ENCODE measurements at regions not wholly inside any gene's neighbourhood (a gene's known extent, or its start where the extent isn't known, plus 50 kb on each side); places are given as distances from the start of the nearest gene placed in this dataset.

DNA sequence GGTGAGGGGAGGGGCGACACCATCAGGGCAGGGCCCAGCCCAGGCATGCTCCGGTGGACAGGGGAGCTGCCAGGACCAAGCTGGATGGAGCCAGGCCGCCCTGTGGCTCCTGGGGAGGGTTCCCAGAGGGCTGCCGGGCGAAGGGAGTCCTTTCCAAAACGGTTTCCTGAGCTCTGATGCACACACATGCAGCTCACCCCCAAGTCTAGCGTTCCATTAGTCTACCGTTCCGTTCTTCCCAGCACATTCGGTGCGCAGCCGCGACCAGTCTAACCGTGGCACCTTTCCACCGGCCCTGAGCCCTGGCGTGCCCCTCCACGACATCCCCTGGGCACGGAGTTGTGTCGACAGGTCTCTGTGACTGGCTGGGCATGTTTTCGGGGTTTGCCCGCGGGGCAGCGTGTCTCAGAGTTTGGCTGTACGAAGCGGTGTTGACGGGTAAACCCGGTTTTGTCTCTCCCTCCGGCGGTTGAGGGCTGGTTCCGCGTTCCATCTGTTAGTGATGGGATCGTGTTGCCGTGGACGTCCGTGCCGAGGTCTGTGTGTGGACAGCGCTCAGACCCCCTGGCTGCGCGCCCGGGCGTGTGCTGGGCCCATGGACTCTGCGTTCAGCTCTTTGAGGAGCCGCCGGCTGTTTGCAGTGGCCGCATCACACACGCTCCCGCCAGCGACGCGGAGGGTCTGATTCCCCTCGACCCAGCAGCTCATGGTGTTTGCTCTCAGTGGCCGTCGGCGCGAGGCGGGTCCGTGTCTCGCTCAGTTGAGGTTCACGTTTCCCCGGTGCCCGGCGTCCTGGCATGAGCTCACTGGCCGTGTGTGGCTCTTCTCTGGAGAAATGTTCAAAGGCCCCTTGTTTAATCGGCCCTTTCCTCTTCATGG lies 121.2 kb downstream of the IGLL1 start (continued):
- TF ChIP-seq, protein P1, sequence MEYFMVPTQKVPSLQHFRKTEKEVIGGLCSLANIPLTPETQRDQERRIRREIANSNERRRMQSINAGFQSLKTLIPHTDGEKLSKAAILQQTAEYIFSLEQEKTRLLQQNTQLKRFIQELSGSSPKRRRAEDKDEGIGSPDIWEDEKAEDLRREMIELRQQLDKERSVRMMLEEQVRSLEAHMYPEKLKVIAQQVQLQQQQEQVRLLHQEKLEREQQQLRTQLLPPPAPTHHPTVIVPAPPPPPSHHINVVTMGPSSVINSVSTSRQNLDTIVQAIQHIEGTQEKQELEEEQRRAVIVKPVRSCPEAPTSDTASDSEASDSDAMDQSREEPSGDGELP (CRISPR knock-in tag; IDR thresholded peaks at IDR 0.05; ENCODE audit: borderline replicate concordance), result no peak
- TF ChIP-seq GATAD2A (IDR thresholded peaks at IDR 0.05), result no peak

DNA sequence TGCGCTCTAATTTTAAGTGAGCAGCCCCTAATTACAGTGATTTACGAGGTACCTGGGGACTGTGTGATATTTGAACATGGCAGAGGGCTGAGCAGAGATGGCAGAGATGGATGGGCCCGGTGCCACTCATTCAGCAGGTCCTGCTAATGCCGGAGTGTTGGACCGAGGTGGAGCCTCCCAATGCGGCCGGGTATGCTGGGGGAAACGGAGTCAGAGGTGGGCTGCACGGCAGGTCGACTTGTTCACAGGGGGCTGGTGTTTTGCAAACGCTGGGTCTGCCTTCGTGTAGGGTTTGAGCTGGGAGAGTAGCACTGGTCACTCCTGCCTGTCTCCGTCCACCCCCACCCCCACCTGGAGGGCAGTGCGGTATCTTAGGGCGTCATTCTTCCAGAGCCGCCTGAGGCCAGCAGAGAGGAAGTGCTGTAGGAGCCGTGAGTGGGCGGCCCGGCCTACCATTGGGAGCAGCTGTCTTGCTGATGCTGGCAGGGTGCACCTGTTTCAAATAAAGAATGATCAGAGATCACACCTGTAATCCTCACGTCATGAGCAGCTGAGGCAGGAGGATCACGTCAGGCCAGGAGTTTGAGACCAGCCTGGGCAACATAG lies 122.6 kb downstream of the IGLL1 start:
- BruUV-seq (replicated peaks), result no TSS peak
- intact Hi-C loops (cut with micrococcal nuclease), result no loop called here
- H3K27me3 ChIP-seq (ENCODE audit: control insufficient read depth in 2 of 2, insufficient read depth in 2 of 2, low read length in 2 of 2), result no peaks in the 10 kb centered on the region; a peak in 1 of 5 replicates
- H3K9me3 ChIP-seq (replicated peaks; ENCODE audit: control insufficient read depth, insufficient read depth, low read depth, low read length), result no peaks in the 10 kb centered on the region
- no peak overlapping the region for H3K4me3 ChIP-seq
- POLR2A ChIA-PET, result no interaction called here
- no peaks in the 10 kb centered on the region for H3K9me1 ChIP-seq (ENCODE audit: control insufficient read depth, insufficient read depth, low read length)
- no peak overlapping the region for H3K4me2 ChIP-seq (ENCODE audit: insufficient read depth, low read length)
- no peak for FAIRE-seq
- no peaks in the 10 kb centered on the region for H4K20me1 ChIP-seq (replicated peaks; ENCODE audit: control insufficient read depth, insufficient read depth, low read length)
- in situ Hi-C loops (cut with MboI), result no loop called here
- H2AFZ ChIP-seq (ENCODE audit: low read depth, low read length), result peak overlapping the region; percentile 39; the same call in 1 of the 2 replicates
- peak; percentile 11 to 29 (median 20) for DNase-seq (ENCODE audit: extremely low read depth in 1 of 4, low spot score in 3 of 4)
- H3K9ac ChIP-seq (ENCODE audit: insufficient read depth in 1 of 2, low read depth in 2 of 2, low read length in 2 of 2), result no peak overlapping the region; a peak in 1 of 4 replicates
- H3K27ac ChIP-seq (ENCODE audit: extremely low read depth, low read depth, low read length), result no peak overlapping the region
- peak; percentile 77 for ATAC-seq
- 37% methylated on average over 11 of the region's 21 CpGs for WGBS (ENCODE audit: insufficient coverage, low coverage, missing lambda C conversion rate)
- H3K4me1 ChIP-seq (replicated peaks in 1 of 2; ENCODE audit: control insufficient read depth in 2 of 2, insufficient read depth in 2 of 2, low read length in 2 of 2), result peaks cover 0 to 19% of the 10 kb centered on the region in 2 experiments; a peak in 3 of 5 replicates
- no peaks in the 10 kb centered on the region for H3K36me3 ChIP-seq (ENCODE audit: control insufficient read depth, insufficient read depth, low read length)
- CTCF ChIA-PET (ENCODE audit: low intra/inter-chr PET ratio), result no interaction called here
- H3K79me2 ChIP-seq (ENCODE audit: control insufficient read depth, insufficient read depth, low read length), result no peaks in the 10 kb centered on the region
- TF ChIP-seq CREM (IDR thresholded peaks at IDR 0.05; ENCODE audit: low read depth) (peak; percentile 14; the same call in 1 of the 2 replicates), MTF1 (CRISPR knock-in tag; IDR thresholded peaks at IDR 0.05; ENCODE audit: borderline replicate concordance) (no peak), SAP30 (IDR thresholded peaks at IDR 0.05; ENCODE audit: borderline replicate concordance, insufficient read depth, low read depth, low read length, poor library complexity, severe bottlenecking) (no peak), ZNF3 (CRISPR knock-in tag; IDR thresholded peaks at IDR 0.05) (no peak), SPI1 (IDR thresholded peaks at IDR 0.05; ENCODE audit: borderline replicate concordance, low read depth, low read length) (peak; percentile 91), XRCC4 (IDR thresholded peaks at IDR 0.05; ENCODE audit: extremely low read depth, insufficient read depth, insufficient read length) (no peak), FIP1L1 (IDR thresholded peaks at IDR 0.05; ENCODE audit: low read depth, low read length, poor library complexity, severe bottlenecking) (no peak), EGR1 (conservative IDR thresholded peaks at IDR 0.05) (0 out of 2 replicates have a peak, but pooled peaks have one; percentile 25), TAF7 (tag; IDR thresholded peaks at IDR 0.05) (no peak), RCOR1 (IDR thresholded peaks at IDR 0.05; ENCODE audit: borderline replicate concordance in 1 of 2, low read depth in 2 of 2, low read length in 2 of 2) (no peak), ZSCAN29 (IDR thresholded peaks at IDR 0.05) (no peak), MCM2 (IDR thresholded peaks at IDR 0.05; ENCODE audit: low read depth) (no peak), MTA3 (IDR thresholded peaks at IDR 0.05; ENCODE audit: borderline replicate concordance) (no peak), POLR2AphosphoS2 (IDR thresholded peaks at IDR 0.05; ENCODE audit: low read length) (no peak), TCF3 (CRISPR knock-in tag; IDR thresholded peaks at IDR 0.05) (0 out of 2 replicates have a peak, but pooled peaks have one; percentile 5)
- TF ChIP-seq, protein P2, sequence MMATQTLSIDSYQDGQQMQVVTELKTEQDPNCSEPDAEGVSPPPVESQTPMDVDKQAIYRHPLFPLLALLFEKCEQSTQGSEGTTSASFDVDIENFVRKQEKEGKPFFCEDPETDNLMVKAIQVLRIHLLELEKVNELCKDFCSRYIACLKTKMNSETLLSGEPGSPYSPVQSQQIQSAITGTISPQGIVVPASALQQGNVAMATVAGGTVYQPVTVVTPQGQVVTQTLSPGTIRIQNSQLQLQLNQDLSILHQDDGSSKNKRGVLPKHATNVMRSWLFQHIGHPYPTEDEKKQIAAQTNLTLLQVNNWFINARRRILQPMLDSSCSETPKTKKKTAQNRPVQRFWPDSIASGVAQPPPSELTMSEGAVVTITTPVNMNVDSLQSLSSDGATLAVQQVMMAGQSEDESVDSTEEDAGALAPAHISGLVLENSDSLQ (IDR thresholded peaks at IDR 0.05), result no peak
- TF ChIP-seq, protein P1 (CRISPR knock-in tag; IDR thresholded peaks at IDR 0.05; ENCODE audit: borderline replicate concordance), result peak; percentile 23; the same call in 1 of the 2 replicates

Data from K562 (cell line).